ENCODE measurements at regions not wholly inside any gene's neighbourhood (a gene's known extent, or its start where the extent isn't known, plus 50 kb on each side); places are given as distances from the start of the nearest gene placed in this dataset.

DNA sequence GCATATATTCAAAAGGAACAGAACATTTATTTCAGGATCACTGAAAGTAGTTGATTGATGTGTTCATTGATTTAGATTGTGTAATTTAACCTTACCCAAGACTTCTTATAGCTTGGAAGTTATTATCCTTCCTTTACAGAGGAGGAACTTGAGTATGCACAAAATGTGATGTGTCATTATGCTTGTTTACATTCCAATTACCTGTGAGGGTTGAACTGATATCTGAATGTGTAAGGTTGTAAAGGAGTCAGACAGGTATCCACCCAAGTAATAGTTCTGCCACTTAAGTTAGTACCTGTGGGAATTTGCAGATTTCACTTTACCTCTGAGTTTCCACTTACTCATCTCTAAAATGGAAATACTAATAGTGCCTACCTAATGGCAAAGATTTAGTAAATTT, 668.2 kb downstream of the DOK5 start:
- Mint-ChIP-seq H3K9me3 (peaks cover 88% of the 10 kb centered on the region), H3K4me1 (no peaks in the 10 kb centered on the region), H3K27me3 (ENCODE audit: insufficient read depth, low read depth, poor library complexity) (no peaks in the 10 kb centered on the region), H3K27ac (no peak overlapping the region), H3K4me3 (no peak overlapping the region), H3K36me3 (ENCODE audit: low read depth) (peaks cover 10% of the 10 kb centered on the region; the same call in 2 of the 3 replicates)
- Histone ChIP-seq H4K20me1 (replicated peaks; ENCODE audit: insufficient read depth) (no peaks in the 10 kb centered on the region), H2AFZ (no peak overlapping the region), H3K4me3 (no peak overlapping the region), H3K4me1 (ENCODE audit: insufficient read depth) (no peaks in the 10 kb centered on the region), H3F3A (replicated peaks; ENCODE audit: low read depth) (no peaks in the 10 kb centered on the region), H3K9me2 (ENCODE audit: insufficient read depth) (no peaks in the 10 kb centered on the region), H3K27ac (ENCODE audit: low read depth) (no peak overlapping the region), H3K4me2 (no peak overlapping the region), H3K36me3 (ENCODE audit: insufficient read depth) (peaks cover 7% of the 10 kb centered on the region), H3K27me3 (ENCODE audit: insufficient read depth) (no peaks in the 10 kb centered on the region), H3K79me2 (replicated peaks; ENCODE audit: insufficient read depth) (no peaks in the 10 kb centered on the region)
- TF ChIP-seq JUNB (IDR thresholded peaks at IDR 0.05; ENCODE audit: unreplicated experiment) (no peak), ZNF114 (CRISPR knock-in tag; IDR thresholded peaks at IDR 0.05) (no peak), EZH2phosphoT487 (IDR thresholded peaks at IDR 0.05; ENCODE audit: unreplicated experiment) (no peak), CREB1 (CRISPR knock-in tag; IDR thresholded peaks at IDR 0.05; ENCODE audit: low read depth) (no peak), NANOG (IDR thresholded peaks at IDR 0.05; ENCODE audit: borderline replicate concordance) (no peak)
- ATAC-seq: no peak
- DNase-seq (ENCODE audit: low spot score): no peak

GRCh38 chr20:55142932-55143331, 667.5 kb downstream of the DOK5 start:
- H3K9me2 ChIP-seq (ENCODE audit: insufficient read depth): no peaks in the 10 kb centered on the region
- Mint-ChIP-seq H3K4me3 (no peak overlapping the region), H3K9me3 (peaks cover 88% of the 10 kb centered on the region), H3K27ac (no peak overlapping the region), H3K36me3 (ENCODE audit: low read depth) (peaks cover 9% of the 10 kb centered on the region; the same call in 2 of the 3 replicates), H3K4me1 (no peaks in the 10 kb centered on the region), H3K27me3 (ENCODE audit: insufficient read depth, low read depth, poor library complexity) (no peaks in the 10 kb centered on the region)
- no peak overlapping the region for H2AFZ ChIP-seq
- DNase-seq (ENCODE audit: low spot score) (no peak), ATAC-seq (no peak)
- peaks cover 12% of the 10 kb centered on the region for H3K36me3 ChIP-seq (ENCODE audit: insufficient read depth)
- TF ChIP-seq REST (IDR thresholded peaks at IDR 0.05; ENCODE audit: unreplicated experiment) (no peak), EZH2 (IDR thresholded peaks at IDR 0.05; ENCODE audit: low read depth, unreplicated experiment) (no peak), CREB1 (CRISPR knock-in tag; IDR thresholded peaks at IDR 0.05; ENCODE audit: low read depth) (no peak), ZNF331 (CRISPR knock-in tag; IDR thresholded peaks at IDR 0.05; ENCODE audit: low read depth) (no peak)
- H3K27me3 ChIP-seq (ENCODE audit: insufficient read depth): no peaks in the 10 kb centered on the region
- no peaks in the 10 kb centered on the region for H3K79me2 ChIP-seq (replicated peaks; ENCODE audit: insufficient read depth)
- H3K4me1 ChIP-seq (ENCODE audit: insufficient read depth): no peaks in the 10 kb centered on the region
- H4K20me1 ChIP-seq (replicated peaks; ENCODE audit: insufficient read depth): no peaks in the 10 kb centered on the region
- H3K4me3 ChIP-seq: no peak overlapping the region
- H3K4me2 ChIP-seq: no peak overlapping the region
- no peak overlapping the region for H3K27ac ChIP-seq (ENCODE audit: low read depth)
- H3F3A ChIP-seq (replicated peaks; ENCODE audit: low read depth): no peaks in the 10 kb centered on the region

All from GM23338 (cell line).